ENCODE measurements at regions not wholly inside any gene's neighbourhood (a gene's known extent, or its start where the extent isn't known, plus 50 kb on each side); places are given as distances from the start of the nearest gene placed in this dataset.
"Not testable (repeated sequence)": the region's sequence is repeated elsewhere in the genome, so short reads cannot be mapped to it uniquely, and the experiment has no call there.

DNA sequence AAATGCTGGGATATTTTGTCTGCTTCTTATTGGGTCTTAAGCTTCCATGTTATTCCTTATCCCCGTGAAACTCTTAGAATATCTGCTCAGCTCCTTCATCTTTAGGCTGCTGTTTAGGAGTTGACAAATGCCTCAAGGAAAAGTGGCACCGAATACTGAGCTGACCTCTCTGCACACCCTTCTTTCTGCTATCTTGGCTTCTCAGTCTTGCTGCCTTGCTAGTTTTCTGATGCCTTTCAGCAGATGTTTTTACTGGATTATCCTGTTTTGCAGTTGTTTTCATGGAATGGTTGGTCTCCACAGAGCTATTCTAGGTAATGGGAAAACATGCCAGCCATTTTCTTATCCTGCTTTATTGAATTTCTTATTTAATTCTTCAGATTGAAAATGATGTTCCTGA, 86.3 kb downstream of the GYPE start:
- no peak for DNase-seq (ENCODE audit: low read depth)

DNA sequence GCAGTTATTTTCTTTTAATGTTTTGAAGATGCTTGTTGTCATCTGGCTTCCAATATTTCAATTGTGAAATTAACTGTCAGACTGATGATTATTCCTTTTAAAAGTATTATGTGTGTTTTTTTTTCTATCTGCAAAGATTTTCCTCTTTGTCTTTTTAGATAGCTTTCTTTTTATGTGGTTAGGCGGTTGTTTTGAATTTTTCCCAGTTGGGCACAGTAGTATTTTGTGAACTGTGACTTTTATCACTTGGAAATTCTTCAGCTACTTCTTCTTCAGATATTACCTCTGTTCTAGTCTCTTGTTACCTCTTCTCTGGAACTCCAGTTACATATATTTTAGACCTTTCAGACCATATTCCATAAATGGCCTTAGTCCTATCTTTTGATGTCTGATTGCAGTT, 87.5 kb downstream of the GYPE start:
- DNase-seq (ENCODE audit: low read depth): not testable (repeated sequence)

DNA sequence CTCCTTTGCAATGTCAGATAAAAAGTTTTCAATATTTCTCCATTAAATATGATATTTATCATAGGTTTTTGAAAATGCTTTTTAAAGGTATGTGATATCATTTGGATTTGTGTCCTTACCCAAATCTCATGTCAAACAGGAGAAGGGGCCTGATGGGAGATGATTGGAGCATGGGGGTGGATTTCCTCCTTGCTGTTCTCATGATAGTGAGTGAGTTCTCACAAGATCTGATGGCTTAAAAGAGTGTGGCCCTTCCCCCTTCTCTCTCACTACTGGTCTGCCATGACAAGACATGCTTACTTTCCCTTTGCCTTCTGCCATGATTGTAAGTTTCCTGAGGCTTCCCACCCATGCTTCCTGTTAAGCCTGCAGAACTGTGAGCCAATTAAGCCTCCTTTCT, 90.0 kb downstream of the GYPE start:
- not testable (repeated sequence) for DNase-seq (ENCODE audit: low read depth)

DNA sequence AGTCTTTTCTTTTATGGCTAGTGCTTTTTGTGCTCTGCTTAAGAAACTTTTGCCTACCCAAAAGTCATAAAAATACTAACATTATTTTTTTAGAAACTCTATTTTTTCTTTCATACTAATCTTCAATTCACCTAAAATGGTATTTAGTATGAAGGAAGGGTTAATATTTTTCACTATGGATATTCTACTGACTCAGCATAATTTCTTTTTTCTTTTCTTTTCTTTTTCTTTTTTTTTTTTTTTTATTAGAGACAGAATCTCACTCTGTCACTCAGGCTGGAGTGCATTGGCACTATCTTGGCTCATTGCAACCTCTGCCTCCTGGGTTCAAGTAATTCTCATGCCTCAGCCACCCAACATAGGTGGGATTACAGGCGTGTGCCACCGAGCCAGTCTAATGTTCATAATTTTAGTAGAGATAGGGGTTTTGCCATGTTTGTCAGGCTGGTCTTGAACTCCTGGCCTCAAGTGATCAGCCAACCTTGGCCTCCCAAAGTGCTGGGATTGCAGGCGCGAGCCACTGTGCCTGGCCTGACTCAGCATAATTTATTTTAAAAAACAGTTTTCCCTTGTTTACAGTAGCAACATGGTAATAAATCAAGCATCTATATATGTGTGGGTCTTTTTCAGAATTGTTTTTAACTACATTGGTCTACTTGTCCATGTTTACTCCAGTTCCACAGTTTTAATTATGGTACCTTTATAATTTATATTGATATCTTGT, 91.8 kb downstream of the GYPE start:
- not testable (repeated sequence) for DNase-seq (ENCODE audit: low read depth)

DNA sequence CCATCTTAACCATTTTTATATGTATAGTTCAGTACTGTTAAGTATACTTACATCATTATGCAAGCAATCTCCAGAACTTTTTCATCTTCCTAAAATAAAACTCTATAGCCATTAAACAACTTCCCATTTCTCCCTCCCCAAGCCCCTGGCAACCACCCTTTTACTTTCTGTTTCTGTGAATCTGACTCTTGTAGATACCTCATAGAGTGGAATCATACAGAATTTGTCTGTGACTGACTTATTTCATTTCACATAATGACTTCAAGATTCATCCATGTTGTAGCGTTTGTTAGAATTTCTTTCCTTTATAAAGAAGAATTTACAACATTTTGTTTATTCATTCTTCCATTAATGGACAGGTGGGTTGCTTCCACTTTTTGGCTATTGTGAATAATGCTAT, 91.2 kb upstream of the FREM3 start:
- not testable (repeated sequence) for DNase-seq (ENCODE audit: low read depth)

DNA sequence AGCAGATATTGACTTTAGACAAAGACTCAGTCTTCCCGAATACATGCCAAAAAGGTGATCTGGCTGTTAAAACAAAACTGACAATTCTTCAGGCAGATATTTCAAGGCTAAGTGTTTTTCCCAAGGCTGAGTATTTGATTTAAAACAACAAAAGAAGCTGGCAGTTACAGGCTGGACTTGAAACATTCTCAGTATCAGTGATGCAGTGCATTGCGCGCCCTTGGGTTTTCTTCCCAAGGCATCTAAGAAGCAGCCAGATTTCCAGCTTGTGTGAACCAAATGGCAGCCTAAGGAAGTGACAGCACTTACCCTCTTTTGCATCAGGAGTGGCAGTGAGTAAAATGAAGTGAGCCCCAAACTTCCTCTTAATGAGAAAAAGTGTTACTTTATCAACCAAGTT, 90.0 kb upstream of the FREM3 start:
- DNase-seq (ENCODE audit: low read depth): not testable (repeated sequence)

DNA sequence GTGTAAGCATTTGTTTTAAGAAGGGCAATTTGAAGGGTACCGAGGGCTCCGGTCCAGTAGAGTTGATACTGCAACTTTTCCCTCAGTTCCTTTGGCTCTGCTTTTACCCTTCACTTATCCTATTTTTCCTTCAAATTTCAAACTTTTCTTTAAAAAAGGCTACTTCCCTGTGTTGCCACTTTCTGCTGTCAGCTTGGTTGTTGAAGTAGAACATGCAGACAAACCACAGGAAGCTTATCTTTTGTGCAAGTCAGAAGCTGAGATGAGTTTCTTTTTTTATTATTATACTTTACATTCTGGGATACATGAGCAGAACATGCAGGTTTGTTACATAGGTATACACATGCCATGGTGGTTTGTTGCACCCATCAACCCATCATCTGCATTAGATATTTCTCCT, 89.1 kb upstream of the FREM3 start:
- DNase-seq (ENCODE audit: low read depth): not testable (repeated sequence)

DNA sequence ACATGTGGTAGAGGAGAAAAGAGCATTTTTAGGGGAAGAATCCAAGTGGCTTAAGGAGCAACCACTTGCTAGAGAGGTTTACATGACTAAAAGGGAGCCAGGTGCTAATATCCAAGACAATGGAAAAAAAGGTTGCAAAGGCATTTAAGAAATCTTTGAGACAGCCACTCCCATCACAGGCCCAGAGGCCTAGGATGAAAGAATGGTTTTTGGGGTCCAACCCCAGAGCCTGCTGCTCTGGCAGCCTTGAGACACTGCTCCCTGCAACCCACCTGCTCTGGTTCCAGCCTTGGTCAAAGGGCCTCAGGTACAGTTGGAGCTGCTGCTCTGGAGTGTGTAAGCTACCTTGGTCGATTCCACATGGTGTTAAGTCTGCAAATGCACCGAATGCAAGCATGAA, 84.1 kb upstream of the FREM3 start:
- DNase-seq (ENCODE audit: low read depth): no peak

DNA sequence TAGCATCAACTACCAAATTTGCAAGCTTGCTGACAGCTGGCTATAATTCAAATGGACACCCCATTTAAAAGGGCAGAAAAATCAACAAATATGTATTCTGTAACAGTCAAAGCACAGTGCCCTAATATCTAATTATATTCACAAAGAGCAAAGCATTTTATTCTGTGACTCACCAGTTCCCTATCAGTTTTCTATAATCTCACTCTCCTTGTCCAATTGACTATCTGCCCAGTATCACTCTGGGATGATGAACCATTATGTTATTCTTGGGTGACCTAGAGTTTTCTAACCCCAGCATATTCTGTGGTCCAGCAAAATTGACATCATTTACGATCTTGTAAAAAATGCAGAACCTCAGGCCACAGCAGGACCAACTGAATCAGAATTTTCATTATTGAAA, 82.0 kb upstream of the FREM3 start:
- no peak for DNase-seq (ENCODE audit: low read depth)

DNA sequence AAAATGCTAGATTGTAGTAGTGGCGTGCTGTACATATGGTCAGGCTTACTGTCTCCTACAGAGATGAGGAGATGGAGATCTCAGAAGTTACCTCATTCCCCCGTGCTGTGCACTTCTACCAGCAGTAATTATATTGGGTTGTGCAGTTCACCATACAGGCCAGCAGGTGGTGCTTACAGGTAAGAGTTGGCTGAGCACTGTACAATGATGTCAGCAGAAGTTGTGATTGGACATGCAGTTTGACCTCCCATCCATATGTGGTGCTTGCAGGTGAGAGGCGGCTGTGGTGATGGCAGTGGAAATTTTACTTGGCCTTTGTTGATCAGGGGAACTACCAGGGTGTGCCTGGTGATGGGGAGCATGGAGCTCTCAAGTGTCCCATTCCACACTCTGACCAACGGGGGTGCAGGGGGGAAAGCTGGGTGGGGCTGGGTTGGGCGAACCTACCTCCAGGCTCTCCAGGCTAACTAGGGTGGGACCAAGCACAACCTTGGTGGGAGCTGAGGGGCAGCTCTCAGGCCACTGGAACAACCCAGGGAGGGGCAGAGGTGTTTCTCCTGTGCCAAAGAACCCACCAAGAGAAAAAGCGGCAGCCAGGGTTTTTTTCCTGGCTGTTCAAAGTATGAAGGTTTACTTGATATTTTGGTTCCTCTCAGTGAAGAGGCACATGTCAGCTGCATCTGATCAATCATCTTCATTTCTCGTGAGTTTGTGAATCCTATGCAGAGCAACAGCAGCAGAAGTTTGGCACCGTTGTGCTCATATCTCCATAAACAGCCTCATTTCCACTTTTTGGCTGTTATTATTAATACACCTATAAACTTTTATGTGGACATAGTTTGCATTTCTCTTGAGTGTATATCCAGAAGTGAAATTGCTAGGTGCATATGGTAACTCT, 73.8 kb upstream of the FREM3 start:
- peak; percentile 34 for DNase-seq (ENCODE audit: low read depth)

DNA sequence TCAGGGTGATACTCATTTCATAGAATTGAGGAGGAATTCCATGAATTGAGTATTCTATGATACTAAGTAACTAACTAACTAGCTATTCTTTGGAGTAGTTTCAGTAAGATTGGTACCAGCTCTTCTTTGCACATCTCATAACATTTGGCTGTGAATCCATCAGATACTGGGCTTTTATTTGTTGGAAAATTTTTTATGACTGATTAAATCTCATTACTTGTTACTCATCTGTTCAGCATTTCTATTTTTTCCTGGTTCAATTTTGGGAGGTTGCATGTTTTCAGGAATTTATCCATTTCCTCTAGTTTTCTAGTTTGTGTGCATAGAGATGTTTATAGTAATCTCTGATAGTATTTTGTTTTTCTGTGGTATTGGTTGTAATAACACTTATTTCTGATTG, 70.8 kb upstream of the FREM3 start:
- DNase-seq (ENCODE audit: low read depth): no peak

DNA sequence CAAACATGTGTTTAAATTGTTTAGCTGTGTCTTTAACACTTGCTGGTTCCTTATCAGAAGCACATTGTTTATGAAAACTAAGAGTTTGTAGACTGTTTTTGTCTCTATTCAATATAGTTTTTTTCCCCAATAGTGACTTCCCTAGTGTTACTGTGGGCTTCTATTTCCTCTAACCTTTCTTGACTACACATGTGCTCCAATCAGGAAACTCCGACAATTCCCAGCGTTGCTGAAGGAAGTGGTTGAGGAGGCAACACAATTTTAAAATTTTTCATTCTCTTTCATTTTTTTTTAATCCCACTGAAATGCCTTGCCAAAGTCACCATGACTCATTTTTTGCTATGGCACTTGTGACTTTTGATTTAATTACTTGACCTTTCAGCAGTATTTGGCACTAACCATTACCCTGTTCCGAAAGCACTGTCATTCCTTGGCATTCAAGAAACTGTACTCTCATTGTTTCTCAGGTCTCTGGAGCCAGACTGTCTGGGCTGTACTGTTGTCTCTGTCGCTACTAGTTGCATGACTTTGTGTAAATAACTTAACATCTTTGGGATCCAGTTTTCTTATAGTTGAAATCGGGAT, 67.6 kb upstream of the FREM3 start:
- no peak for DNase-seq (ENCODE audit: low read depth)

DNA sequence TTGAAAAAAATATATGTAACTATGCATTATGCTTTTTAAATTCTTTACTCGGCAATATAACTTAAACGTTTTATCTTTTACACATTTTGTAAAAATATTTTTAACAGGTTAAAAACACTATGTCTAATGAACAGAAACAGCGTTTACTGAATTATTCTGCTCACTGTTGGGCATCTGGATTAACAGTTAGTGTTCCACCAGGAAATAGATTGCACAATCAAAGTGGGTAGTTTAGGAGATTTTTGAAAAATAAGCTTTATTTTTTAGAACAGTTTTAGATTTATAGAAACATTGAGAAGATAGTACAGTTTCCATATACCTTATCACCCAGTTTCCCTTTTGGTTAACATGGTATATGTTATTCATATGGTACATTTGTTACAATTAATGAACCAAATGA, 63.1 kb upstream of the FREM3 start:
- DNase-seq (ENCODE audit: low read depth): no peak

DNA sequence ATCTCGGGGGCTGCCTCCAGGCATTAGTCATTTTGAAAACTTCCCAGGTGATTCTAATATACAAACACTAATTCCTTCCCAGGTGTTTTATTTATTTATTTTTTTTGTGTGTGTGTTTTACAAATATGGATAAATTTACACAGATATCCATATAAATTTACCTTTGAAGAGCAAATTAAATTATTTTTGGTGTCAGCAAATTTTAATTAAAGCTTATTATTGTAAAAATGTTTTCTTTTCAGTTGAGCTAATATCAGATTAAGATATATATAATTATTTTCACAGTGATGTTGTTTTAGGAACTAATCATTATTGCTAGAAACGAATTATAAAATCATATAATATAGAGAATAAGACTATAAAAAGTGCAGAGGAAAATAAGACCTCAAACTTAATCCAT, 62.0 kb upstream of the FREM3 start:
- no peak for DNase-seq (ENCODE audit: low read depth)
